ENCODE measurements at regions not wholly inside any gene's neighbourhood (a gene's known extent, or its start where the extent isn't known, plus 50 kb on each side); places are given as distances from the start of the nearest gene placed in this dataset.

GRCh38 chr10:44244745-44245600, 139.9 kb downstream of the CXCL12 start:
- TF ChIP-seq, protein P1, sequence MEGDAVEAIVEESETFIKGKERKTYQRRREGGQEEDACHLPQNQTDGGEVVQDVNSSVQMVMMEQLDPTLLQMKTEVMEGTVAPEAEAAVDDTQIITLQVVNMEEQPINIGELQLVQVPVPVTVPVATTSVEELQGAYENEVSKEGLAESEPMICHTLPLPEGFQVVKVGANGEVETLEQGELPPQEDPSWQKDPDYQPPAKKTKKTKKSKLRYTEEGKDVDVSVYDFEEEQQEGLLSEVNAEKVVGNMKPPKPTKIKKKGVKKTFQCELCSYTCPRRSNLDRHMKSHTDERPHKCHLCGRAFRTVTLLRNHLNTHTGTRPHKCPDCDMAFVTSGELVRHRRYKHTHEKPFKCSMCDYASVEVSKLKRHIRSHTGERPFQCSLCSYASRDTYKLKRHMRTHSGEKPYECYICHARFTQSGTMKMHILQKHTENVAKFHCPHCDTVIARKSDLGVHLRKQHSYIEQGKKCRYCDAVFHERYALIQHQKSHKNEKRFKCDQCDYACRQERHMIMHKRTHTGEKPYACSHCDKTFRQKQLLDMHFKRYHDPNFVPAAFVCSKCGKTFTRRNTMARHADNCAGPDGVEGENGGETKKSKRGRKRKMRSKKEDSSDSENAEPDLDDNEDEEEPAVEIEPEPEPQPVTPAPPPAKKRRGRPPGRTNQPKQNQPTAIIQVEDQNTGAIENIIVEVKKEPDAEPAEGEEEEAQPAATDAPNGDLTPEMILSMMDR (conservative IDR thresholded peaks at IDR 0.05), result no peak
- TF ChIP-seq ZFX (IDR thresholded peaks at IDR 0.05), result no peak
